Peyer's patch (tissue), 4 donors: ENCODE measurements at regions not wholly inside any gene's neighbourhood (a gene's known extent, or its start where the extent isn't known, plus 50 kb on each side); places are given as distances from the start of the nearest gene placed in this dataset.

ENCODE experiments used
- POLR2A ChIP-seq, 2 donors: fragments of 450-650 bp; IDR thresholded peaks; one replicate each; pipeline ENCODE4 v1.5.1; 2017; ENCODE audit warnings: antibody characterized with exemption in 2 of 2, mild to moderate bottlenecking in 2 of 2, moderate library complexity in 2 of 2
- TF ChIP-seq, protein P1 (sequence below), 6 experiments: fragments of 450-650 bp in 4 of 6; fragments of 200-600 bp in 2 of 6; sonication (generic) in 1 of 6; IDR thresholded peaks; one replicate each; pipeline ENCODE4 v1.5.1; 2017 to 2019; ENCODE audit warnings: antibody characterized with exemption in 6 of 6, mild to moderate bottlenecking in 3 of 6, moderate library complexity in 1 of 6

DNA sequence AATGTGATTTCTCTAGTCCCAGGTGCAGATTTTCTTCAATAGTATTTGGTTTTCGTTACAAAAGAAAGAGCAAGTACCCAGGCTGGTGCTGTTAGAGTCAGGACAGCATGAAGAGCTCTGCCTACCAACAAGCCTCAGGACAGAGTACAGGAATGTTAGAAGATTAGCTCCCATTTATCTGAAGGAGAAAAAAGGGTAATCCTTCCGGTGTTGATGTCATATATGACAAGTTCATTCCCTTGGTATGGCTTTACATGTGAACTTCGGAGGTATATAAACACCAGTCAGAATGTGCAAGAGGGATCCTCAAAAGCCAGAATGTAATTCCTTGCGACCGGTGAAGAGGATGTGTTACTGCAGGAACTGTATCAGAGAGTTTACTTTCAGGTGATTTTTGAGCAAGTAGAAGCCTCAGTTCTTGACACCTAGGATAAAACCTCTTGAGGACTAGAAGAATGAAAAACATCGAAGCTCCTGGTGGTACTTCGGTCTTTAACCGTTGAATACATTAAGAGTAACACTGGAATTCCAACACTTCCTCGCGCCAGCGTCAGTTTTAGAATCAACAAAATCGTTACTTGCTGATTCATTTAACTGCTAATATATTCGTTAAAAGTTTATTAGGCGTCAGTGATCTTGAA lies 194.2 kb upstream of the ZNF184 start:
- TF ChIP-seq, protein P1, sequence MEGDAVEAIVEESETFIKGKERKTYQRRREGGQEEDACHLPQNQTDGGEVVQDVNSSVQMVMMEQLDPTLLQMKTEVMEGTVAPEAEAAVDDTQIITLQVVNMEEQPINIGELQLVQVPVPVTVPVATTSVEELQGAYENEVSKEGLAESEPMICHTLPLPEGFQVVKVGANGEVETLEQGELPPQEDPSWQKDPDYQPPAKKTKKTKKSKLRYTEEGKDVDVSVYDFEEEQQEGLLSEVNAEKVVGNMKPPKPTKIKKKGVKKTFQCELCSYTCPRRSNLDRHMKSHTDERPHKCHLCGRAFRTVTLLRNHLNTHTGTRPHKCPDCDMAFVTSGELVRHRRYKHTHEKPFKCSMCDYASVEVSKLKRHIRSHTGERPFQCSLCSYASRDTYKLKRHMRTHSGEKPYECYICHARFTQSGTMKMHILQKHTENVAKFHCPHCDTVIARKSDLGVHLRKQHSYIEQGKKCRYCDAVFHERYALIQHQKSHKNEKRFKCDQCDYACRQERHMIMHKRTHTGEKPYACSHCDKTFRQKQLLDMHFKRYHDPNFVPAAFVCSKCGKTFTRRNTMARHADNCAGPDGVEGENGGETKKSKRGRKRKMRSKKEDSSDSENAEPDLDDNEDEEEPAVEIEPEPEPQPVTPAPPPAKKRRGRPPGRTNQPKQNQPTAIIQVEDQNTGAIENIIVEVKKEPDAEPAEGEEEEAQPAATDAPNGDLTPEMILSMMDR (IDR thresholded peaks at IDR 0.05): no peak
- TF ChIP-seq POLR2A (IDR thresholded peaks at IDR 0.05): no peak
